Effector memory CD4-positive, alpha-beta T cell (primary cell): ENCODE measurements at regions not wholly inside any gene's neighbourhood (a gene's known extent, or its start where the extent isn't known, plus 50 kb on each side); places are given as distances from the start of the nearest gene placed in this dataset.

ENCODE experiments used
- DNase-seq, 3 donors: peaks; one replicate each; pipeline ENCODE4 v3.0.0-alpha.2; 2020
- H3K27ac ChIP-seq: 2 replicates; pipeline ENCODE4 v1.7.0; 2013; ENCODE audit warnings: mild to moderate bottlenecking, low read length, moderate library complexity; ENCODE audit not compliant: insufficient read depth, poor library complexity, severe bottlenecking
- H3K27me3 ChIP-seq: replicated peaks from 2 replicates; pipeline ENCODE4 v1.7.0; 2013; ENCODE audit warnings: mild to moderate bottlenecking, low read length; ENCODE audit not compliant: insufficient read depth, control insufficient read depth, poor library complexity, severe bottlenecking
- H3K36me3 ChIP-seq: 2 replicates; pipeline ENCODE4 v1.7.0; 2013; ENCODE audit warnings: mild to moderate bottlenecking, low read length, moderate library complexity; ENCODE audit not compliant: control insufficient read depth, insufficient read depth
- H3K4me1 ChIP-seq: 2 replicates; pipeline ENCODE4 v1.7.0; 2013; ENCODE audit warnings: low read length, mild to moderate bottlenecking; ENCODE audit not compliant: control insufficient read depth, insufficient read depth, poor library complexity, severe bottlenecking
- H3K4me3 ChIP-seq: 2 replicates; pipeline ENCODE4 v1.7.0; 2013; ENCODE audit warnings: low read length, low read depth, mild to moderate bottlenecking; ENCODE audit not compliant: insufficient read depth, poor library complexity, severe bottlenecking
- H3K9me3 ChIP-seq: 2 replicates; pipeline ENCODE4 v1.7.0; 2013; ENCODE audit warnings: mild to moderate bottlenecking, low read length, moderate library complexity; ENCODE audit not compliant: control insufficient read depth

GRCh38 chr1:50261951-50262350 lies 153.2 kb downstream of the ELAVL4 start:
- Histone ChIP-seq H3K27me3 (no peaks in the 10 kb centered on the region), H3K27ac (no peak overlapping the region), H3K36me3 (no peaks in the 10 kb centered on the region), H3K9me3 (no peaks in the 10 kb centered on the region), H3K4me1 (no peaks in the 10 kb centered on the region), H3K4me3 (no peak overlapping the region)
- no peak for DNase-seq

GRCh38 chr1:50257940-50258685 lies 149.4 kb downstream of the ELAVL4 start:
- Histone ChIP-seq H3K4me1 (no peaks in the 10 kb centered on the region), H3K36me3 (no peaks in the 10 kb centered on the region), H3K9me3 (no peaks in the 10 kb centered on the region), H3K27ac (no peak overlapping the region), H3K4me3 (no peak overlapping the region), H3K27me3 (no peaks in the 10 kb centered on the region)
- no peak for DNase-seq

DNA sequence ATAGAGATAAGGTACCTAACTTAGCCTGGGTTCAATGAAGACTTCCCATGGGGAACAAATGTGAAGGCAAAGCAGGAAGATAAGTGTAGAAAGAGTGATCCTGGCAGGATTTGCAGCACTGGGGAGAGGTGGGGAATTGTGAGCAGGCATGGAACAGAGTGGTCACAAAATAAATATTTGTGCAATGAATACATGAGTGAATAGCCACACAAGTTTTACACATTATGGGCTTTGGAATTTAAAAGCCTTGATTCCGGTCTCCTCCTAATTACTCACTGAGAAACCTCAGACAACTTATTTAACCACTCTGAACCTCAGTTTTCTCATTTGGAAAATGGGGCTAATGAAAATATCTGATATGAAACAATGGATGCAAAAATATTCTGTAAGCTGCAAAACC lies 148.3 kb downstream of the ELAVL4 start:
- DNase-seq: no peak
- H3K9me3 ChIP-seq: no peaks in the 10 kb centered on the region
- no peak overlapping the region for H3K4me3 ChIP-seq
- H3K27me3 ChIP-seq: no peaks in the 10 kb centered on the region
- no peaks in the 10 kb centered on the region for H3K4me1 ChIP-seq
- no peak overlapping the region for H3K27ac ChIP-seq
- H3K36me3 ChIP-seq: no peaks in the 10 kb centered on the region
